ENCODE measurements at regions not wholly inside any gene's neighbourhood (a gene's known extent, or its start where the extent isn't known, plus 50 kb on each side); places are given as distances from the start of the nearest gene placed in this dataset.

GRCh38 chr9:99475401-99476065 is 253.5 kb downstream of the SEC61B start:
- TF ChIP-seq, protein P1, sequence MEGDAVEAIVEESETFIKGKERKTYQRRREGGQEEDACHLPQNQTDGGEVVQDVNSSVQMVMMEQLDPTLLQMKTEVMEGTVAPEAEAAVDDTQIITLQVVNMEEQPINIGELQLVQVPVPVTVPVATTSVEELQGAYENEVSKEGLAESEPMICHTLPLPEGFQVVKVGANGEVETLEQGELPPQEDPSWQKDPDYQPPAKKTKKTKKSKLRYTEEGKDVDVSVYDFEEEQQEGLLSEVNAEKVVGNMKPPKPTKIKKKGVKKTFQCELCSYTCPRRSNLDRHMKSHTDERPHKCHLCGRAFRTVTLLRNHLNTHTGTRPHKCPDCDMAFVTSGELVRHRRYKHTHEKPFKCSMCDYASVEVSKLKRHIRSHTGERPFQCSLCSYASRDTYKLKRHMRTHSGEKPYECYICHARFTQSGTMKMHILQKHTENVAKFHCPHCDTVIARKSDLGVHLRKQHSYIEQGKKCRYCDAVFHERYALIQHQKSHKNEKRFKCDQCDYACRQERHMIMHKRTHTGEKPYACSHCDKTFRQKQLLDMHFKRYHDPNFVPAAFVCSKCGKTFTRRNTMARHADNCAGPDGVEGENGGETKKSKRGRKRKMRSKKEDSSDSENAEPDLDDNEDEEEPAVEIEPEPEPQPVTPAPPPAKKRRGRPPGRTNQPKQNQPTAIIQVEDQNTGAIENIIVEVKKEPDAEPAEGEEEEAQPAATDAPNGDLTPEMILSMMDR (IDR thresholded peaks at IDR 0.05) = no peak
- TF ChIP-seq POLR2A (IDR thresholded peaks at IDR 0.05) = no peak
- TF ChIP-seq POLR2AphosphoS5 (IDR thresholded peaks at IDR 0.05) = no peak
